ENCODE measurements at regions not wholly inside any gene's neighbourhood (a gene's known extent, or its start where the extent isn't known, plus 50 kb on each side); places are given as distances from the start of the nearest gene placed in this dataset.

DNA sequence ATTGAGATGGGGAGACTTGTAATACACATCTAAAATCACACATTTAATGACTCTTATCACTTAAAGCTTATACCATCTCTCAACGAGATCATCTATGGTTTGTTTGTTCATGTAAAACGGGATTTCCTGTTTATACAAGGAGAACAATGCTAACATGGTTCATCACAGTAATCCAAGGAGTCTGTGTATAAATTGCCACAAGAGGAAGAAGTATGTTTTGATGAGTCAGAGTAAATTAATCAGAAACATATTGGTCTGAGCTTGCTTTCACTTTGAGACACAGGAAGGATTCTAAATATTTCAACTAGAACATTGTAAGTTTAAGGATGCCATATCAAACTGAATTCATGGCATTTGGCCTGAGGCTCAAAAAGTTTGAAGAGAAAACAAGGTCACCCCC, 594.1 kb downstream of the GLUD2 start:
- TF ChIP-seq, protein P1, sequence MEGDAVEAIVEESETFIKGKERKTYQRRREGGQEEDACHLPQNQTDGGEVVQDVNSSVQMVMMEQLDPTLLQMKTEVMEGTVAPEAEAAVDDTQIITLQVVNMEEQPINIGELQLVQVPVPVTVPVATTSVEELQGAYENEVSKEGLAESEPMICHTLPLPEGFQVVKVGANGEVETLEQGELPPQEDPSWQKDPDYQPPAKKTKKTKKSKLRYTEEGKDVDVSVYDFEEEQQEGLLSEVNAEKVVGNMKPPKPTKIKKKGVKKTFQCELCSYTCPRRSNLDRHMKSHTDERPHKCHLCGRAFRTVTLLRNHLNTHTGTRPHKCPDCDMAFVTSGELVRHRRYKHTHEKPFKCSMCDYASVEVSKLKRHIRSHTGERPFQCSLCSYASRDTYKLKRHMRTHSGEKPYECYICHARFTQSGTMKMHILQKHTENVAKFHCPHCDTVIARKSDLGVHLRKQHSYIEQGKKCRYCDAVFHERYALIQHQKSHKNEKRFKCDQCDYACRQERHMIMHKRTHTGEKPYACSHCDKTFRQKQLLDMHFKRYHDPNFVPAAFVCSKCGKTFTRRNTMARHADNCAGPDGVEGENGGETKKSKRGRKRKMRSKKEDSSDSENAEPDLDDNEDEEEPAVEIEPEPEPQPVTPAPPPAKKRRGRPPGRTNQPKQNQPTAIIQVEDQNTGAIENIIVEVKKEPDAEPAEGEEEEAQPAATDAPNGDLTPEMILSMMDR (IDR thresholded peaks at IDR 0.05): no peak
- no peak for TF ChIP-seq EZH2 (IDR thresholded peaks at IDR 0.05; ENCODE audit: borderline replicate concordance, insufficient read depth, low read depth, low read length, poor library complexity, severe bottlenecking)

Data from B cell (primary cell).